ENCODE measurements at regions not wholly inside any gene's neighbourhood (a gene's known extent, or its start where the extent isn't known, plus 50 kb on each side); places are given as distances from the start of the nearest gene placed in this dataset.

- H3K4me3 ChIP-seq, result no peak overlapping the region
- H3K4me1 ChIP-seq, result no peaks in the 10 kb centered on the region
- no peaks in the 10 kb centered on the region for H3K36me3 ChIP-seq
- ATAC-seq (no peak), DNase-seq (no peak)
- TF ChIP-seq POLR2A (IDR thresholded peaks at IDR 0.05), result no peak
- TF ChIP-seq CTCF (IDR thresholded peaks at IDR 0.05 in 4 of 5, conservative IDR thresholded peaks at IDR 0.05 in 1 of 5), result no peak
- no peak overlapping the region for H3K27ac ChIP-seq
- H3K27me3 ChIP-seq, result no peaks in the 10 kb centered on the region
- intact Hi-C loops (cut with DNase I; ENCODE audit: low total_unique reads), result no loop called here
- H3K9me3 ChIP-seq, result no peaks in the 10 kb centered on the region
- in situ Hi-C loops (cut with MboI; ENCODE audit: low sequenced_read_pairs in 4 of 4), result no loop called here
These were observed 62.2 kb upstream of the LPP start for GRCh38 chr3:188091746-188092145.

- Histone ChIP-seq H3K4me3 (no peak overlapping the region), H3K4me1 (peaks cover under 1 to 4% of the 10 kb centered on the region in 2 donors), H3K9me3 (no peaks in the 10 kb centered on the region), H3K36me3 (no peaks in the 10 kb centered on the region), H3K27ac (no peak overlapping the region), H3K27me3 (no peaks in the 10 kb centered on the region)
- intact Hi-C loops (cut with DNase I; ENCODE audit: low total_unique reads), result no loop called here
- DNase-seq, result no peak
- in situ Hi-C loops (cut with MboI; ENCODE audit: low sequenced_read_pairs in 4 of 4), result no loop called here
- TF ChIP-seq POLR2A (IDR thresholded peaks at IDR 0.05) (no peak), CTCF (IDR thresholded peaks at IDR 0.05 in 4 of 5, conservative IDR thresholded peaks at IDR 0.05 in 1 of 5) (no peak)
- ATAC-seq, result peak; percentile 25 to 33
These were observed 61.3 kb upstream of the LPP start for GRCh38 chr3:188092648-188093047.

GRCh38 chr3:188095431-188095830, 58.5 kb upstream of the LPP start:
- intact Hi-C loops (cut with DNase I; ENCODE audit: low total_unique reads), result no loop called here
- DNase-seq (no peak), ATAC-seq (no peak)
- TF ChIP-seq POLR2A (IDR thresholded peaks at IDR 0.05), result no peak
- TF ChIP-seq CTCF (IDR thresholded peaks at IDR 0.05 in 4 of 5, conservative IDR thresholded peaks at IDR 0.05 in 1 of 5), result no peak
- Histone ChIP-seq H3K27ac (no peak overlapping the region), H3K36me3 (no peaks in the 10 kb centered on the region), H3K9me3 (no peaks in the 10 kb centered on the region), H3K4me3 (no peak overlapping the region), H3K27me3 (no peaks in the 10 kb centered on the region), H3K4me1 (peaks cover 5 to 6% of the 10 kb centered on the region in 2 donors)
- in situ Hi-C loops (cut with MboI; ENCODE audit: low sequenced_read_pairs in 4 of 4), result no loop called here

GRCh38 chr3:188097791-188098190, 56.2 kb upstream of the LPP start:
- intact Hi-C loops (cut with DNase I; ENCODE audit: low total_unique reads), result no loop called here
- Histone ChIP-seq H3K36me3 (no peaks in the 10 kb centered on the region), H3K27ac (peak overlapping the region; percentile 5 to 56 (median 50)), H3K4me3 (no peak overlapping the region), H3K27me3 (no peaks in the 10 kb centered on the region), H3K4me1 (peaks cover 5 to 6% of the 10 kb centered on the region in 2 donors), H3K9me3 (no peaks in the 10 kb centered on the region)
- ATAC-seq (peak; percentile 85 to 89), DNase-seq (no peak)
- TF ChIP-seq CTCF (IDR thresholded peaks at IDR 0.05 in 4 of 5, conservative IDR thresholded peaks at IDR 0.05 in 1 of 5) (no peak), POLR2A (IDR thresholded peaks at IDR 0.05) (no peak)
- in situ Hi-C loops (cut with MboI; ENCODE audit: low sequenced_read_pairs in 4 of 4), result no loop called here

- H3K27ac ChIP-seq, result no peak overlapping the region
- in situ Hi-C loops (cut with MboI; ENCODE audit: low sequenced_read_pairs in 4 of 4), result no loop called here
- TF ChIP-seq POLR2A (IDR thresholded peaks at IDR 0.05) (no peak), CTCF (IDR thresholded peaks at IDR 0.05 in 4 of 5, conservative IDR thresholded peaks at IDR 0.05 in 1 of 5) (no peak)
- H3K4me3 ChIP-seq, result no peak overlapping the region
- peaks cover 5 to 6% of the 10 kb centered on the region in 2 donors for H3K4me1 ChIP-seq
- H3K36me3 ChIP-seq, result no peaks in the 10 kb centered on the region
- ATAC-seq, result no peak
- intact Hi-C loops (cut with DNase I; ENCODE audit: low total_unique reads), result no loop called here
- H3K9me3 ChIP-seq, result no peaks in the 10 kb centered on the region
- no peak for DNase-seq
- no peaks in the 10 kb centered on the region for H3K27me3 ChIP-seq
These were observed 54.0 kb upstream of the LPP start for GRCh38 chr3:188099907-188100306.

Measured in gastrocnemius medialis (tissue), 4 donors.